ENCODE measurements at regions not wholly inside any gene's neighbourhood (a gene's known extent, or its start where the extent isn't known, plus 50 kb on each side); places are given as distances from the start of the nearest gene placed in this dataset.

DNA sequence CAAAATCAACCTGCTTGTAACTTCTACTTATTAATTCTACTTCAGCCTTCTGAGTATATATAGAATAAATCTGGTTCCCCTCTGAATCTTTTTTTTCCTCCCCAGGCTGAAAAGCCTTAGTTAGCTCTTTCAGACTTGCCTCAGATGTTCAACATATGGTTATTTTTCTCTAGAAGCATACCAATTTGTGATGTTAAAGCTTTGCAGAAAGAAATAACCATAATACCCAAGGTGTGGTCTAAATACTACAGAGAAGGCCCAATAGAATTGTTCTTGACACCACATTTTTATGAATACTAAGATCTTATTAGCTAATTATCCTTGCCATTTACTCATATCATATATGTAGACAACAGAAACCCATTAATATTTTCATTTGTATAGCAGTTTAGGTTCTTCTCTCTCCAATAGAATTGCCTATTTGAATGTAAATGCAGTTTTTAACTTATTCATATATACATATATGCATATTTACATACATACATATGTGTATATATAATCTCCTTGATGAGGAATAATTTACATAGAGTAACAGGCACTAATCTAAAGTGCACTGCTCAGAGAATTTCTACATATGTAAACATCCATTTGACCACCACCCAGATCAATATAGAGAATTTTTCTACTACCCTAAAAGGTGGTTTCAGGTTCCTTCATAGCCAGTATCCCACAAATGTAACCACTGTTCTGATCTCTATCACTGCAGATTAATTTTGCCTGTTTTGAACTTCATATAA, 175.2 kb upstream of the IVNS1ABP start:
- TF ChIP-seq, protein P1, sequence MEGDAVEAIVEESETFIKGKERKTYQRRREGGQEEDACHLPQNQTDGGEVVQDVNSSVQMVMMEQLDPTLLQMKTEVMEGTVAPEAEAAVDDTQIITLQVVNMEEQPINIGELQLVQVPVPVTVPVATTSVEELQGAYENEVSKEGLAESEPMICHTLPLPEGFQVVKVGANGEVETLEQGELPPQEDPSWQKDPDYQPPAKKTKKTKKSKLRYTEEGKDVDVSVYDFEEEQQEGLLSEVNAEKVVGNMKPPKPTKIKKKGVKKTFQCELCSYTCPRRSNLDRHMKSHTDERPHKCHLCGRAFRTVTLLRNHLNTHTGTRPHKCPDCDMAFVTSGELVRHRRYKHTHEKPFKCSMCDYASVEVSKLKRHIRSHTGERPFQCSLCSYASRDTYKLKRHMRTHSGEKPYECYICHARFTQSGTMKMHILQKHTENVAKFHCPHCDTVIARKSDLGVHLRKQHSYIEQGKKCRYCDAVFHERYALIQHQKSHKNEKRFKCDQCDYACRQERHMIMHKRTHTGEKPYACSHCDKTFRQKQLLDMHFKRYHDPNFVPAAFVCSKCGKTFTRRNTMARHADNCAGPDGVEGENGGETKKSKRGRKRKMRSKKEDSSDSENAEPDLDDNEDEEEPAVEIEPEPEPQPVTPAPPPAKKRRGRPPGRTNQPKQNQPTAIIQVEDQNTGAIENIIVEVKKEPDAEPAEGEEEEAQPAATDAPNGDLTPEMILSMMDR (IDR thresholded peaks at IDR 0.05) = no peak
- no peak for TF ChIP-seq POLR2A (IDR thresholded peaks at IDR 0.05)
